GM23338 (cell line): ENCODE measurements at regions not wholly inside any gene's neighbourhood (a gene's known extent, or its start where the extent isn't known, plus 50 kb on each side); places are given as distances from the start of the nearest gene placed in this dataset.

Source experiments
- ATAC-seq: fragments of 200-7000 bp; cut with Tn5 transposase; 3 replicates; pipeline ENCODE4 v1.9.1; 2020
- DNase-seq: peaks from one replicate; pipeline ENCODE4 v3.0.0-alpha.2; 2015; ENCODE audit warnings: low spot score
- H2AFZ ChIP-seq: fragments of 200-600 bp; sonication (generic); 2 replicates; pipeline ENCODE4 v1.8.0; 2016; ENCODE audit warnings: antibody characterized with exemption, mild to moderate bottlenecking, moderate library complexity
- H3F3A ChIP-seq: fragments of 200-600 bp; sonication (generic); replicated peaks from 2 replicates; pipeline ENCODE4 v1.8.0; 2017; ENCODE audit warnings: antibody characterized with exemption, mixed run types, low read depth
- H3K27ac ChIP-seq: fragments of 200-600 bp; sonication (generic); 2 replicates; pipeline ENCODE4 v1.6.1; 2016; ENCODE audit warnings: low read depth
- H3K27me3 ChIP-seq: fragments of 200-600 bp; sonication (generic); 2 replicates; pipeline ENCODE4 v1.8.0; 2016; ENCODE audit warnings: mild to moderate bottlenecking, mixed run types, moderate library complexity; ENCODE audit not compliant: insufficient read depth
- H3K36me3 ChIP-seq: fragments of 200-600 bp; sonication (generic); 2 replicates; pipeline ENCODE4 v1.8.0; 2016; ENCODE audit warnings: mild to moderate bottlenecking; ENCODE audit not compliant: insufficient read depth
- H3K4me1 ChIP-seq: fragments of 200-600 bp; sonication (generic); 2 replicates; pipeline ENCODE4 v1.8.0; 2016; ENCODE audit warnings: mild to moderate bottlenecking, moderate library complexity; ENCODE audit not compliant: insufficient read depth
- H3K4me2 ChIP-seq: fragments of 200-600 bp; sonication (generic); 2 replicates; pipeline ENCODE4 v1.7.1; 2017; ENCODE audit warnings: mixed run types
- H3K4me3 ChIP-seq: fragments of 200-600 bp; sonication (generic); 2 replicates; pipeline ENCODE4 v1.6.1; 2016; ENCODE audit warnings: mixed run types
- H3K79me2 ChIP-seq: fragments of 200-600 bp; sonication (generic); replicated peaks from 2 replicates; pipeline ENCODE4 v1.8.0; 2017; ENCODE audit warnings: mild to moderate bottlenecking; ENCODE audit not compliant: insufficient read depth
- H3K9me2 ChIP-seq: fragments of 200-600 bp; sonication (generic); 2 replicates; pipeline ENCODE4 v1.8.0; 2017; ENCODE audit not compliant: insufficient read depth
- H4K20me1 ChIP-seq: fragments of 200-600 bp; sonication (generic); replicated peaks from 2 replicates; pipeline ENCODE4 v1.8.0; 2017; ENCODE audit warnings: mild to moderate bottlenecking; ENCODE audit not compliant: insufficient read depth
- H3K27ac Mint-ChIP-seq: 2 replicates; pipeline ENCODE4 v1.8.0; 2020; ENCODE audit warnings: inconsistent platforms, mild to moderate bottlenecking, moderate library complexity, mixed read lengths
- H3K27me3 Mint-ChIP-seq: 3 replicates; pipeline ENCODE4 v1.8.0; 2022; ENCODE audit warnings: low read depth, mild to moderate bottlenecking, moderate library complexity, mixed read lengths, inconsistent platforms; ENCODE audit not compliant: insufficient read depth, poor library complexity
- H3K36me3 Mint-ChIP-seq: 3 replicates; pipeline ENCODE4 v1.8.0; 2021; ENCODE audit warnings: low read depth, mild to moderate bottlenecking, inconsistent platforms, moderate library complexity, mixed read lengths
- H3K4me1 Mint-ChIP-seq: 3 replicates; pipeline ENCODE4 v1.8.0; 2020; ENCODE audit warnings: mild to moderate bottlenecking, inconsistent platforms, mixed read lengths
- H3K4me3 Mint-ChIP-seq: 3 replicates; pipeline ENCODE4 v1.8.0; 2021; ENCODE audit warnings: moderate library complexity, mild to moderate bottlenecking, inconsistent platforms, mixed read lengths
- H3K9me3 Mint-ChIP-seq: 3 replicates; pipeline ENCODE4 v1.8.0; 2020; ENCODE audit warnings: moderate library complexity, mild to moderate bottlenecking, inconsistent platforms, mixed read lengths
- JUNB ChIP-seq: IDR thresholded peaks from one replicate; pipeline ENCODE4 v1.6.1; 2016; ENCODE audit warnings: antibody characterized with exemption; ENCODE audit not compliant: unreplicated experiment
- NANOG ChIP-seq: IDR thresholded peaks from 2 replicates; pipeline ENCODE4 v1.6.1; 2016; ENCODE audit warnings: antibody characterized with exemption, borderline replicate concordance
- ZNF331 ChIP-seq: fragments of 250-450 bp; sonication (Bioruptor Pico); IDR thresholded peaks from 2 replicates; pipeline ENCODE4 v1.5.0; 2020; ENCODE audit warnings: low read depth, mild to moderate bottlenecking, moderate library complexity
- TF ChIP-seq, protein P1 (sequence below): fragments of 250-450 bp; sonication (Bioruptor Pico); IDR thresholded peaks from 2 replicates; pipeline ENCODE4 v1.5.0; 2020; ENCODE audit warnings: mild to moderate bottlenecking, moderate library complexity
- TF ChIP-seq, protein P2 (sequence below): IDR thresholded peaks from one replicate; pipeline ENCODE4 v1.6.1; 2018; ENCODE audit warnings: antibody characterized with exemption; ENCODE audit not compliant: unreplicated experiment
- TF ChIP-seq, protein P3 (sequence below), 2 experiments: fragments of 200-600 bp in 1 of 2; sonication (generic) in 1 of 2; conservative IDR thresholded peaks; 2 replicates each; pipeline versions ENCODE4 v1.5.1 to v1.6.1; 2016 to 2017; ENCODE audit warnings: antibody characterized with exemption in 2 of 2, low read depth in 2 of 2, mild to moderate bottlenecking in 2 of 2, moderate library complexity in 1 of 2

DNA sequence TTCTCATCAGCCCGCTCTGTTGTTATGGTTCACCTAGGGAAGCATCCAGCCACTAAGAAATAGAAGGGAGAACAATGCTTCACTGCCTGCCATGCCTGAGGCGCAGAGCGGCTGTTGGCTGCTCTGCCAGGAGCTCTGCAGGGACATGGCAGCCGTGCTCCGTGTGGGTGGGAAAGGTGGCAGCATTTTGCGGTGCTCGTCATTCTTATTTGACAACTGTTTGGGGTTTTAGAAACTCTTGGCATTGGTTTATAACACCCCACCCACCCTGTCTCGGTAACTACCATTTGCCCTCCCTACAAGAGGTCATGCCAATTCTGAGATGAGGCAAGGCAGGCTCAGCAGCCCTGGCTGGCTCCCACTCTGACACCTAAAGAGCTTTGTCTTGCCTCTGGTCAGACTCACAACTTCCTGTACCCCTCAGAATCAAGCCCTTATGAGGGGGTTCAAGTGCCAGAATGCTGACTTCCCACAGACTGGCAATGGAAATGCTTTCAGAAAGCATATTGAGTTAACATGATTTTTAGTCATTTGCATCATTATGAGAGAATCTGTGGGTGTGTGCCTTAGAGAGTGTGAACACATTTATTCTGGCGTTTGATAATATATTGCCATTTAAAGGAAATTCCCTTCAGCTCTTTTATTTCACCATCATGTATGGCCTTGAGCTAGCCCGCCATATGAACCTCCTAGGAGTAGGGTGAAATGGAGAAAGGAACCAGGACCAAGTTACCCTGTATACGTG, 288.0 kb upstream of the ANKRD55 start (continued):
- TF ChIP-seq, protein P1, sequence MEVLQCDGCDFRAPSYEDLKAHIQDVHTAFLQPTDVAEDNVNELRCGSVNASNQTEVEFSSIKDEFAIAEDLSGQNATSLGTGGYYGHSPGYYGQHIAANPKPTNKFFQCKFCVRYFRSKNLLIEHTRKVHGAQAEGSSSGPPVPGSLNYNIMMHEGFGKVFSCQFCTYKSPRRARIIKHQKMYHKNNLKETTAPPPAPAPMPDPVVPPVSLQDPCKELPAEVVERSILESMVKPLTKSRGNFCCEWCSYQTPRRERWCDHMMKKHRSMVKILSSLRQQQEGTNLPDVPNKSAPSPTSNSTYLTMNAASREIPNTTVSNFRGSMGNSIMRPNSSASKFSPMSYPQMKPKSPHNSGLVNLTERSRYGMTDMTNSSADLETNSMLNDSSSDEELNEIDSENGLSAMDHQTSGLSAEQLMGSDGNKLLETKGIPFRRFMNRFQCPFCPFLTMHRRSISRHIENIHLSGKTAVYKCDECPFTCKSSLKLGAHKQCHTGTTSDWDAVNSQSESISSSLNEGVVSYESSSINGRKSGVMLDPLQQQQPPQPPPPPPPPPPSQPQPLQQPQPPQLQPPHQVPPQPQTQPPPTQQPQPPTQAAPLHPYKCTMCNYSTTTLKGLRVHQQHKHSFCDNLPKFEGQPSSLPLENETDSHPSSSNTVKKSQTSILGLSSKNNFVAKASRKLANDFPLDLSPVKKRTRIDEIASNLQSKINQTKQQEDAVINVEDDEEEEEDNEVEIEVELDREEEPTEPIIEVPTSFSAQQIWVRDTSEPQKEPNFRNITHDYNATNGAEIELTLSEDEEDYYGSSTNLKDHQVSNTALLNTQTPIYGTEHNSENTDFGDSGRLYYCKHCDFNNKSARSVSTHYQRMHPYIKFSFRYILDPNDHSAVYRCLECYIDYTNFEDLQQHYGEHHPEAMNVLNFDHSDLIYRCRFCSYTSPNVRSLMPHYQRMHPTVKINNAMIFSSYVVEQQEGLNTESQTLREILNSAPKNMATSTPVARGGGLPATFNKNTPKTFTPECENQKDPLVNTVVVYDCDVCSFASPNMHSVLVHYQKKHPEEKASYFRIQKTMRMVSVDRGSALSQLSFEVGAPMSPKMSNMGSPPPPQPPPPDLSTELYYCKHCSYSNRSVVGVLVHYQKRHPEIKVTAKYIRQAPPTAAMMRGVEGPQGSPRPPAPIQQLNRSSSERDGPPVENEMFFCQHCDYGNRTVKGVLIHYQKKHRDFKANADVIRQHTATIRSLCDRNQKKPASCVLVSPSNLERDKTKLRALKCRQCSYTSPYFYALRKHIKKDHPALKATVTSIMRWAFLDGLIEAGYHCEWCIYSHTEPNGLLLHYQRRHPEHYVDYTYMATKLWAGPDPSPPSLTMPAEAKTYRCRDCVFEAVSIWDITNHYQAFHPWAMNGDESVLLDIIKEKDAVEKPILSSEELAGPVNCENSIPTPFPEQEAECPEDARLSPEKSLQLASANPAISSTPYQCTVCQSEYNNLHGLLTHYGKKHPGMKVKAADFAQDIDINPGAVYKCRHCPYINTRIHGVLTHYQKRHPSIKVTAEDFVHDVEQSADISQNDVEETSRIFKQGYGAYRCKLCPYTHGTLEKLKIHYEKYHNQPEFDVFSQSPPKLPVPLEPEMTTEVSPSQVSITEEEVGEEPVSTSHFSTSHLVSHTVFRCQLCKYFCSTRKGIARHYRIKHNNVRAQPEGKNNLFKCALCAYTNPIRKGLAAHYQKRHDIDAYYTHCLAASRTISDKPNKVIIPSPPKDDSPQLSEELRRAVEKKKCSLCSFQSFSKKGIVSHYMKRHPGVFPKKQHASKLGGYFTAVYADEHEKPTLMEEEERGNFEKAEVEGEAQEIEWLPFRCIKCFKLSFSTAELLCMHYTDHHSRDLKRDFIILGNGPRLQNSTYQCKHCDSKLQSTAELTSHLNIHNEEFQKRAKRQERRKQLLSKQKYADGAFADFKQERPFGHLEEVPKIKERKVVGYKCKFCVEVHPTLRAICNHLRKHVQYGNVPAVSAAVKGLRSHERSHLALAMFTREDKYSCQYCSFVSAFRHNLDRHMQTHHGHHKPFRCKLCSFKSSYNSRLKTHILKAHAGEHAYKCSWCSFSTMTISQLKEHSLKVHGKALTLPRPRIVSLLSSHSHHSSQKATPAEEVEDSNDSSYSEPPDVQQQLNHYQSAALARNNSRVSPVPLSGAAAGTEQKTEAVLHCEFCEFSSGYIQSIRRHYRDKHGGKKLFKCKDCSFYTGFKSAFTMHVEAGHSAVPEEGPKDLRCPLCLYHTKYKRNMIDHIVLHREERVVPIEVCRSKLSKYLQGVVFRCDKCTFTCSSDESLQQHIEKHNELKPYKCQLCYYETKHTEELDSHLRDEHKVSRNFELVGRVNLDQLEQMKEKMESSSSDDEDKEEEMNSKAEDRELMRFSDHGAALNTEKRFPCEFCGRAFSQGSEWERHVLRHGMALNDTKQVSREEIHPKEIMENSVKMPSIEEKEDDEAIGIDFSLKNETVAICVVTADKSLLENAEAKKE (CRISPR knock-in tag), result no peak
- TF ChIP-seq NANOG (no peak), ZNF331 (CRISPR knock-in tag) (no peak)

DNA sequence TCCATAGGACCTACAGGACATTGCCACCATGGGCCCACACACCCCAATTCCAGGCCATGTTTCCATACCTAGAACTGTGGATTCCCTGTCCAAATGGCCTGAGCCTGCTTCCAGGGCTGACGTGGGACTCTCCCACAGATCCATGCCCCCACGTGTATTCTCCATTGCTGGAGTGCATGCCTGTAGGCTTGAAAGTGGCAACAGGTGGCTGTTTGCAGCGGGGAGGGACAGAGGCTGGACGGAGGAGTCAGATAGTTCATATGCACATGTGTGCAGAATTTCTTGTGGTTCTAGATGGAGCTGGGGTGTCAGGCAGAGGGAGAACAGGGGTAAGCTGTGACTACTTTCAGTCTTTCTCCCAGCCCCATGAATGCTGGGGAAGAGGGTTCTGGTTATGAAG, 285.7 kb upstream of the ANKRD55 start:
- no peaks in the 10 kb centered on the region for H3K4me1 ChIP-seq

DNA sequence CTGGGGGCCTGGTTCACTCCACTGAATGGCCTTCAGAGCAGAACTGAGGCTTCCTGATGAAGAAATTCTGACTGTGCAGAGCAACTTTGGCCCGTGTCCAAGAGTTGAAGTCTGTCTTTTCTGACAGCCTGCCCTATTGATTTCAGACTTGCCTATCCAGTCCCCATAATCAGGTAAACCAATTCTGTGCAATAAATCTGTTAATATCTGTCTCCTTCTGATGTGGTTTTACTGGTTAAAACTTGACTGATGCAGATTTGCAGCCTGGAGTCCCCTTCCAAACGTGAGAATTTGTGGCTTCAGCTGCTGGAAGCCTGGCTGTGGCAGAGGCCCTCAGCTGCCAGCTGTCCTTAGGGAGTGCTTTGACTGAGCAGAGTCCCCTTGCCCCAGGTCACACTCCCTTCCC, 283.9 kb upstream of the ANKRD55 start:
- Histone ChIP-seq H3K79me2 (no peaks in the 10 kb centered on the region), H3F3A (no peaks in the 10 kb centered on the region), H3K27ac (no peak overlapping the region), H2AFZ (no peak overlapping the region), H3K4me3 (no peak overlapping the region), H3K27me3 (no peaks in the 10 kb centered on the region), H4K20me1 (no peaks in the 10 kb centered on the region), H3K9me2 (no peaks in the 10 kb centered on the region), H3K4me2 (no peak overlapping the region), H3K4me1 (no peaks in the 10 kb centered on the region), H3K36me3 (no peaks in the 10 kb centered on the region)
- Mint-ChIP-seq H3K27ac (no peak overlapping the region), H3K4me3 (no peak overlapping the region), H3K4me1 (peaks cover 12% of the 10 kb centered on the region), H3K27me3 (peaks cover 9% of the 10 kb centered on the region), H3K9me3 (no peaks in the 10 kb centered on the region), H3K36me3 (no peaks in the 10 kb centered on the region)
- ATAC-seq (no peak), DNase-seq (no peak)
- TF ChIP-seq, protein P2, sequence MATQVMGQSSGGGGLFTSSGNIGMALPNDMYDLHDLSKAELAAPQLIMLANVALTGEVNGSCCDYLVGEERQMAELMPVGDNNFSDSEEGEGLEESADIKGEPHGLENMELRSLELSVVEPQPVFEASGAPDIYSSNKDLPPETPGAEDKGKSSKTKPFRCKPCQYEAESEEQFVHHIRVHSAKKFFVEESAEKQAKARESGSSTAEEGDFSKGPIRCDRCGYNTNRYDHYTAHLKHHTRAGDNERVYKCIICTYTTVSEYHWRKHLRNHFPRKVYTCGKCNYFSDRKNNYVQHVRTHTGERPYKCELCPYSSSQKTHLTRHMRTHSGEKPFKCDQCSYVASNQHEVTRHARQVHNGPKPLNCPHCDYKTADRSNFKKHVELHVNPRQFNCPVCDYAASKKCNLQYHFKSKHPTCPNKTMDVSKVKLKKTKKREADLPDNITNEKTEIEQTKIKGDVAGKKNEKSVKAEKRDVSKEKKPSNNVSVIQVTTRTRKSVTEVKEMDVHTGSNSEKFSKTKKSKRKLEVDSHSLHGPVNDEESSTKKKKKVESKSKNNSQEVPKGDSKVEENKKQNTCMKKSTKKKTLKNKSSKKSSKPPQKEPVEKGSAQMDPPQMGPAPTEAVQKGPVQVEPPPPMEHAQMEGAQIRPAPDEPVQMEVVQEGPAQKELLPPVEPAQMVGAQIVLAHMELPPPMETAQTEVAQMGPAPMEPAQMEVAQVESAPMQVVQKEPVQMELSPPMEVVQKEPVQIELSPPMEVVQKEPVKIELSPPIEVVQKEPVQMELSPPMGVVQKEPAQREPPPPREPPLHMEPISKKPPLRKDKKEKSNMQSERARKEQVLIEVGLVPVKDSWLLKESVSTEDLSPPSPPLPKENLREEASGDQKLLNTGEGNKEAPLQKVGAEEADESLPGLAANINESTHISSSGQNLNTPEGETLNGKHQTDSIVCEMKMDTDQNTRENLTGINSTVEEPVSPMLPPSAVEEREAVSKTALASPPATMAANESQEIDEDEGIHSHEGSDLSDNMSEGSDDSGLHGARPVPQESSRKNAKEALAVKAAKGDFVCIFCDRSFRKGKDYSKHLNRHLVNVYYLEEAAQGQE, result no peak
- no peak for TF ChIP-seq JUNB
- TF ChIP-seq, protein P3, sequence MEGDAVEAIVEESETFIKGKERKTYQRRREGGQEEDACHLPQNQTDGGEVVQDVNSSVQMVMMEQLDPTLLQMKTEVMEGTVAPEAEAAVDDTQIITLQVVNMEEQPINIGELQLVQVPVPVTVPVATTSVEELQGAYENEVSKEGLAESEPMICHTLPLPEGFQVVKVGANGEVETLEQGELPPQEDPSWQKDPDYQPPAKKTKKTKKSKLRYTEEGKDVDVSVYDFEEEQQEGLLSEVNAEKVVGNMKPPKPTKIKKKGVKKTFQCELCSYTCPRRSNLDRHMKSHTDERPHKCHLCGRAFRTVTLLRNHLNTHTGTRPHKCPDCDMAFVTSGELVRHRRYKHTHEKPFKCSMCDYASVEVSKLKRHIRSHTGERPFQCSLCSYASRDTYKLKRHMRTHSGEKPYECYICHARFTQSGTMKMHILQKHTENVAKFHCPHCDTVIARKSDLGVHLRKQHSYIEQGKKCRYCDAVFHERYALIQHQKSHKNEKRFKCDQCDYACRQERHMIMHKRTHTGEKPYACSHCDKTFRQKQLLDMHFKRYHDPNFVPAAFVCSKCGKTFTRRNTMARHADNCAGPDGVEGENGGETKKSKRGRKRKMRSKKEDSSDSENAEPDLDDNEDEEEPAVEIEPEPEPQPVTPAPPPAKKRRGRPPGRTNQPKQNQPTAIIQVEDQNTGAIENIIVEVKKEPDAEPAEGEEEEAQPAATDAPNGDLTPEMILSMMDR (conservative IDR thresholded peaks at IDR 0.05; ENCODE audit: low read depth in 2 of 2), result no peak

More for the DNA sequence above, 285.7 kb upstream of the ANKRD55 start:
- H3F3A ChIP-seq, result no peaks in the 10 kb centered on the region
- H3K4me2 ChIP-seq, result no peak overlapping the region
- H3K27me3 ChIP-seq, result no peaks in the 10 kb centered on the region
- Mint-ChIP-seq H3K9me3 (no peaks in the 10 kb centered on the region), H3K4me3 (no peak overlapping the region), H3K4me1 (peaks cover 11% of the 10 kb centered on the region), H3K27me3 (peaks cover 9% of the 10 kb centered on the region), H3K36me3 (no peaks in the 10 kb centered on the region), H3K27ac (no peak overlapping the region)
- H4K20me1 ChIP-seq, result no peaks in the 10 kb centered on the region
- no peaks in the 10 kb centered on the region for H3K36me3 ChIP-seq
- ATAC-seq (no peak), DNase-seq (no peak)
- no peak overlapping the region for H3K4me3 ChIP-seq
- H3K9me2 ChIP-seq, result no peaks in the 10 kb centered on the region
- H3K79me2 ChIP-seq, result no peaks in the 10 kb centered on the region
- H2AFZ ChIP-seq, result no peak overlapping the region
- H3K27ac ChIP-seq, result no peak overlapping the region
- TF ChIP-seq NANOG, result no peak
